ENCODE measurements at regions not wholly inside any gene's neighbourhood (a gene's known extent, or its start where the extent isn't known, plus 50 kb on each side); places are given as distances from the start of the nearest gene placed in this dataset.

- TF ChIP-seq CTCF (conservative IDR thresholded peaks at IDR 0.05 in 1 of 2, IDR thresholded peaks at IDR 0.05 in 1 of 2; ENCODE audit: extremely low read depth in 1 of 2, insufficient read depth in 1 of 2, low read depth in 1 of 2, low read length in 2 of 2) (no peak), EZH2 (IDR thresholded peaks at IDR 0.05; ENCODE audit: borderline replicate concordance, low read length) (no peak)
Observed at GRCh38 chr6:156451088-156451487, 326.1 kb upstream of the ARID1B start.

Measured in mammary epithelial cell (primary cell).